ENCODE measurements at regions not wholly inside any gene's neighbourhood (a gene's known extent, or its start where the extent isn't known, plus 50 kb on each side); places are given as distances from the start of the nearest gene placed in this dataset.

GRCh38 chr11:71115770-71116692 is 136.3 kb downstream of the SHANK2 start:
- no peak overlapping the region for H2AK5ac ChIP-seq (ENCODE audit: low read depth, low read length)
- ChIA-PET POLR2A (ENCODE audit: partially characterized antibody) (interaction anchor here (0.7 kb wide), 1 partner anchor 290 kb away, joined by 3 read pairs; no protein-coding TSS in a partner anchor), CTCF (ENCODE audit: partially characterized antibody) (interaction anchor here (1.0 to 1.5 kb wide), 5 partner anchors 29 to 301 kb away, joined by 3 to 5 read pairs (median 3); no protein-coding TSS in a partner anchor)
- H3K4ac ChIP-seq (replicated peaks; ENCODE audit: insufficient read length, low read depth, low read length): no peak overlapping the region
- H3K14ac ChIP-seq (ENCODE audit: insufficient read length): no peak overlapping the region
- no peak overlapping the region for H3K18ac ChIP-seq (ENCODE audit: extremely low read depth, low read length)
- H2BK5ac ChIP-seq (ENCODE audit: low read depth, low read length): no peak overlapping the region; the same call in none of the 2 replicates
- H3K27me3 ChIP-seq (replicated peaks in 1 of 4; ENCODE audit: control insufficient read depth in 3 of 4, extremely low read depth in 1 of 4, insufficient read depth in 3 of 4, low read length in 3 of 4): no peaks in the 10 kb centered on the region
- no peak overlapping the region for H4K8ac ChIP-seq (ENCODE audit: extremely low read depth, insufficient read depth, low read length)
- DNase-seq (ENCODE audit: low read depth in 1 of 2, low spot score in 2 of 2) (no peak), FAIRE-seq (no peak)
- no peak overlapping the region for H3K56ac ChIP-seq (replicated peaks; ENCODE audit: insufficient read length, low read depth, low read length)
- H2BK12ac ChIP-seq (ENCODE audit: low read depth, low read length): no peak overlapping the region
- TF ChIP-seq KDM1A (IDR thresholded peaks at IDR 0.05; ENCODE audit: borderline replicate concordance, low read length): peak; percentile 64; the same call in 1 of the 2 replicates
- TF ChIP-seq TCF12 (IDR thresholded peaks at IDR 0.05; ENCODE audit: low read depth, low read length): no peak
- 91% methylated on average over 19 of the region's 19 CpGs; no CpG with 5 or more reads in 1 of the 2 experiments for WGBS, 2 experiments (ENCODE audit: extremely low coverage in 1 of 2, insufficient coverage in 1 of 2, insufficient read length in 1 of 2, insufficient replicate concordance in 2 of 2, low coverage in 1 of 2, low lambda C conversion rate in 2 of 2, missing lambda C conversion rate in 1 of 2)
- no peaks in the 10 kb centered on the region; the same call in none of the 2 replicates for H3K79me1 ChIP-seq (ENCODE audit: low read depth, low read length)
- no peak overlapping the region for H3K27ac ChIP-seq (ENCODE audit: low read depth, low read length)
- no peak overlapping the region for H2BK120ac ChIP-seq (replicated peaks; ENCODE audit: low read depth, low read length)
- no peak overlapping the region for H3K23ac ChIP-seq (ENCODE audit: insufficient read length)
- peaks cover 0 to 18% (median 10%) of the 10 kb centered on the region in 4 experiments; a peak in 6 of 7 replicates for H3K4me1 ChIP-seq (replicated peaks in 1 of 4; ENCODE audit: control insufficient read depth in 3 of 4, insufficient read depth in 4 of 4, low read length in 3 of 4)
- no peak overlapping the region for H3K9ac ChIP-seq (replicated peaks in 1 of 4; ENCODE audit: extremely low read depth in 1 of 4, low read depth in 3 of 4, low read length in 3 of 4)
- H3K9me3 ChIP-seq (ENCODE audit: insufficient read depth in 2 of 2, low read depth in 1 of 2, low read length in 1 of 2): no peaks in the 10 kb centered on the region
- no peak overlapping the region for H4K5ac ChIP-seq (ENCODE audit: insufficient read length, low read depth, low read length)
- H2BK15ac ChIP-seq (ENCODE audit: low read length): no peak overlapping the region
- H3K4me2 ChIP-seq (ENCODE audit: insufficient read depth in 1 of 2, low read depth in 2 of 2, low read length in 2 of 2): no peak overlapping the region
- no peak overlapping the region for H3K4me3 ChIP-seq (ENCODE audit: extremely low read depth in 1 of 4, insufficient read depth in 2 of 4, low read depth in 3 of 4, low read length in 4 of 4)
- H4K20me1 ChIP-seq (replicated peaks in 1 of 2; ENCODE audit: control insufficient read depth in 1 of 2, insufficient read depth in 2 of 2, low read length in 2 of 2): peaks cover 1 to 2% of the 10 kb centered on the region in 2 experiments
- H4K91ac ChIP-seq (replicated peaks; ENCODE audit: insufficient read length, low read length): no peak overlapping the region
- H3K79me2 ChIP-seq (ENCODE audit: control insufficient read depth in 1 of 2, insufficient read depth in 2 of 2, low read length in 2 of 2): peaks cover 0 to 6% of the 10 kb centered on the region in 2 experiments; a peak in 2 of 4 replicates
- H2AFZ ChIP-seq (ENCODE audit: low read length): no peak overlapping the region
- no peak overlapping the region for H2BK20ac ChIP-seq (ENCODE audit: low read length)
- H3K36me3 ChIP-seq (ENCODE audit: control insufficient read depth in 2 of 4, insufficient read depth in 4 of 4, low read length in 3 of 4): peaks cover 0 to 9% (median 1%) of the 10 kb centered on the region in 4 experiments; a peak in 2 of 8 replicates
- H3K23me2 ChIP-seq (ENCODE audit: low read depth, low read length): no peaks in the 10 kb centered on the region

Measured in H1 (cell line).